Natural killer cell treated with Interleukin-12 subunit alpha and Interleukin-12 subunit beta and Interleukin-15 and Interleukin-18, amount 100 ng/mL, for 72 hours (primary cell): ENCODE measurements at regions not wholly inside any gene's neighbourhood (a gene's known extent, or its start where the extent isn't known, plus 50 kb on each side); places are given as distances from the start of the nearest gene placed in this dataset.

Experiments used
- ATAC-seq, 2 donors: fragments of 150-1000 bp; cut with Tn5 transposase in 1 of 2; sonication (Bioruptor Pico), chemical (Tn5 transposase) in 1 of 2; 2 replicates each; pipeline ENCODE4 v1.10.0; 2021
- DNase-seq: peaks from one replicate; pipeline ENCODE4 v3.0.0; 2022; ENCODE audit warnings: low spot score
- H3K27ac Mint-ChIP-seq, 2 donors: 1 replicate in 1 of 2; 2 replicates in 1 of 2; pipeline ENCODE4 v1.8.0; 2022; ENCODE audit warnings: mixed read lengths in 2 of 2, mild to moderate bottlenecking in 1 of 2, moderate library complexity in 1 of 2
- H3K27me3 Mint-ChIP-seq, 2 donors: 1 replicate in 1 of 2; 2 replicates in 1 of 2; pipeline ENCODE4 v1.8.0; 2022; ENCODE audit warnings: mixed read lengths in 2 of 2
- H3K36me3 Mint-ChIP-seq: one replicate; pipeline ENCODE4 v1.8.0; 2022; ENCODE audit warnings: mixed read lengths
- H3K4me1 Mint-ChIP-seq, 2 donors: 1 replicate in 1 of 2; 2 replicates in 1 of 2; pipeline ENCODE4 v1.8.0; 2022; ENCODE audit warnings: low read depth in 2 of 2, mixed read lengths in 2 of 2, mild to moderate bottlenecking in 1 of 2
- H3K4me3 Mint-ChIP-seq: one replicate; pipeline ENCODE4 v1.8.0; 2022; ENCODE audit warnings: mixed read lengths
- H3K9me3 Mint-ChIP-seq: 2 replicates; pipeline ENCODE4 v1.8.0; 2022; ENCODE audit warnings: mixed read lengths

DNA sequence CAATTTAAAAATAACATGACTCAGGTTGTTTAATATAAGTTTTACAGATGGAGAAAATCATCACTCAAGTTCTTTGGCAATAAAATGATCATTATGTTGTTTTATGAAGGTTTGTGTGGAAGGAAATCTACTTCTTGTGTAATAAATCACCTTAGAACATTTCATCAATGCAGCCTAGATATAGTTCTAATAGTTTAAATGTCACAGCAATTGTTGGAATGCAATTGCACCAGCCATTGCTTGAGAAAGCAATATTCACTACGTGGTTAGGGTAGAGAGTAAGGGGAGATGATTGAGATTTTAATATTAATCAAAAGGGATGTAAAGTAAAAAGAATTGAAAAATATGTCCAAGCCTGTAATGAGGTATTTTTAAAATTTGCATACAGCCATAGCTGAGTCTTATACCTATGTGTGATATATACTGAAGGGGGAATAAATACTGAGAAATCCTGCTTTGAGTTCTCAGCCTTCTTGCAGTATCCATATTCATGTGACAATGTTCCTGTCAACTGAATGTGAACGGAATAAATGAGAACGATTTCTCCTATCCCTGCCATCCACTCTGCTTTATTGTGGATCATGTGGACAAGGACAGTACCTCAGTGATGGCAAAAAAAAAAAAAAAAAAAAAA lies 257.9 kb downstream of the OTOL1 start:
- no peak overlapping the region for H3K27ac Mint-ChIP-seq
- no peaks in the 10 kb centered on the region for H3K36me3 Mint-ChIP-seq
- DNase-seq (no peak), ATAC-seq (no peak)
- H3K4me3 Mint-ChIP-seq = no peak overlapping the region
- peaks cover 14% of the 10 kb centered on the region for H3K9me3 Mint-ChIP-seq
- no peaks in the 10 kb centered on the region for H3K4me1 Mint-ChIP-seq
- no peaks in the 10 kb centered on the region for H3K27me3 Mint-ChIP-seq

DNA sequence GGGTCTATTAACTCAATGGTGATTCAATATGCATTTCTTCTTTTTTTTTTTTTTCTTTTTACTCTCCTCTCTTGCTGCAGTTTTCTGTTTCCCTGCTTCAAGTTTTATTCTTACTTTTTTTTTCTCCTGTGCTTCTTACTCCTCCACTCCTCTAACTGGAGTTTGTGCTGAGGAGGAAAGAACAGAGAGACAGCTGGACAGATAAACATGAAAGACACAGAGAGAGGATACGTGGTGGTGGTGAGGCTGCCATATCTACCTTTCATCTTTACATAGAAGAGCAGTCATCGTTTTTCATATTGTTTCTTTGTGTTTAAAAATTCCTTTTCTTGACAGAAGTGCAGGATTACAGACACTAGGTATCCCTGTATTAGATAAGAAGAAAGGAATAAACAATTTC lies 262.8 kb downstream of the OTOL1 start:
- Mint-ChIP-seq H3K4me3 (no peak overlapping the region), H3K4me1 (no peaks in the 10 kb centered on the region), H3K9me3 (peaks cover 7% of the 10 kb centered on the region), H3K27me3 (no peaks in the 10 kb centered on the region), H3K27ac (no peak overlapping the region), H3K36me3 (no peaks in the 10 kb centered on the region)
- no peak for DNase-seq
- ATAC-seq = no peak

DNA sequence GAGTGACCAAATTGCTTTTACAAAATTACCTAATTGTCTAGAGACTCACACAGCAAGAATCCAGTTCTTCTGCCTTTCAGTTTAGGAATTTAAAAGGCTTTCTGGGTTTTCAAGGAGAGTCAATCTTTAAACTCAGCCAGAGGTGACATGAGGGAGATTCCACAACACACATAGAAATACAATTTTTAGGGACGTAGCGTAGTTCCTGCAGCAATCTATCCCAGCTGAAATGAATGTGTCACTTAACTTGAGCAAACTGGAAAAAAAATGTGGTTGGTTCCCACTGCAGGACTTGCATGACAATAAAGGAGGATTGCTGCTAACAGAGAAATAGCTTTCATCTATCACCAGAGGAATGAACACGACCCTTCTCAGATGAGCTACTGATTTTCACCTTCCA lies 269.7 kb downstream of the OTOL1 start:
- no peak overlapping the region for H3K27ac Mint-ChIP-seq
- no peaks in the 10 kb centered on the region for H3K27me3 Mint-ChIP-seq
- H3K4me3 Mint-ChIP-seq = no peak overlapping the region
- H3K9me3 Mint-ChIP-seq = peaks cover 5% of the 10 kb centered on the region
- no peaks in the 10 kb centered on the region for H3K36me3 Mint-ChIP-seq
- ATAC-seq (no peak), DNase-seq (no peak)
- H3K4me1 Mint-ChIP-seq = peaks cover 0 to 4% of the 10 kb centered on the region in 2 donors

DNA sequence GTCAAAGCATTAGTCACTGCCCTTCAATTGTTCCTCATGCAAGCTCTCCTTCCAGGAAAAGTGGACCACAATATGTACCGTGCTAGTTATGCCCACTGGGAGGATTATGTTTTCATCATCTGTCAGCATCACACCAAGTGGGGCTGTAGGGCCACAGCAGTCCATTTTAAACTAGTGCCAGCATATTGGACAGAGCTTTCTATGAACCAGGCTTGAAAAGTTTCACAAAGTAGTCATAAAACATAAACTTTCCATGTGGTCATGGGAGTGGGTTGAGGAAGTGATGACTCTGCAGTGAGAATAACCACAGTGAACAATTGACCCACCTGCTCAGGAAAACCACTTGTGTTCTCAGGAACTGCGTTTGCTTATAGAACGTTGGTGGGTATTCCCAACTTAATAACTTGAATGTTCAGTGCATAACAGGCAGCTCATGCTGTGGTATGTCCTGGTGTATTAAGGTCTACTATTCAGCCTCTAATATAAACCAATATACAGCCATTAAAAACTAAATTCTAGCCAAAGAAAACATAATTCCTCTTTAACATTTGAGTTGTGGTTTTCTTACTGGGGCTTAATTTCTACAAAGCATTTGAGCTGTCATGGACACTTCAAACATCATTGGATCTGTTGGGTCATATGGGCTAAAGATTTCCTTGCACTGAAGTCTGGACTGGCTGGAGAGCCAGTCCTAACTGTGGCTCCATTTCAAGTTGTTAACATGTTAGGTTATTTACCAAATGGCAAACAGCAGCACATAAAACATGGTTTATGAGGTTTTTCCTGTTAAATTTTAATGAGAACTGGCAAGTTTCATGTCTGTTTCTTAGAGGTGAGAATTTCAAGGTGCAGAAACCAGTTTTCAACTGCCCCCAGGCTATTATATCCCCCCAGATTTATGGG lies 274.1 kb downstream of the OTOL1 start:
- Mint-ChIP-seq H3K4me1 (peaks cover 0 to 4% of the 10 kb centered on the region in 2 donors), H3K27me3 (no peaks in the 10 kb centered on the region), H3K9me3 (peaks cover 10% of the 10 kb centered on the region), H3K27ac (no peak overlapping the region), H3K36me3 (peaks cover 4% of the 10 kb centered on the region), H3K4me3 (no peak overlapping the region)
- DNase-seq (no peak), ATAC-seq (peak; percentile 52 to 57)

DNA sequence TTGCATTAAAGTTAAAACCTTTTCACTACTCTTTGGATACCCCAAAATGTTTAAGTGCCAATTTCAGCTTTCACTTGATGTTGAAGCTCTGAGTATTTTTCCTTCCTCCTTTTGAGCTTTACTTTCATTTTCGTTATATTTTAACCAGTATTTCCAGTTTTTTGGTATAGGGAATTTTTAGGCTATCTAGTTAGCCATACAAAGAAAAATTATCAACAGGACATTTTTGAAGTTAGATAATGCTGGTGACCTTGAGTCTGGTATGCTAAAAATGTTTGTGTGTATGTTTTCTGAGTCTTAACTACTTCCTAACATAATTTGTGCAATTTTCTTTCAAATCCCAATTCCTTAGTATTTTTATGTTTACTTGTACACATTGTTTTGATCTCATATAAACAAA lies 284.8 kb downstream of the OTOL1 start:
- Mint-ChIP-seq H3K27me3 (no peaks in the 10 kb centered on the region), H3K4me1 (no peaks in the 10 kb centered on the region), H3K27ac (no peak overlapping the region), H3K4me3 (no peak overlapping the region), H3K9me3 (peaks cover 6% of the 10 kb centered on the region), H3K36me3 (no peaks in the 10 kb centered on the region)
- DNase-seq (no peak), ATAC-seq (no peak)

DNA sequence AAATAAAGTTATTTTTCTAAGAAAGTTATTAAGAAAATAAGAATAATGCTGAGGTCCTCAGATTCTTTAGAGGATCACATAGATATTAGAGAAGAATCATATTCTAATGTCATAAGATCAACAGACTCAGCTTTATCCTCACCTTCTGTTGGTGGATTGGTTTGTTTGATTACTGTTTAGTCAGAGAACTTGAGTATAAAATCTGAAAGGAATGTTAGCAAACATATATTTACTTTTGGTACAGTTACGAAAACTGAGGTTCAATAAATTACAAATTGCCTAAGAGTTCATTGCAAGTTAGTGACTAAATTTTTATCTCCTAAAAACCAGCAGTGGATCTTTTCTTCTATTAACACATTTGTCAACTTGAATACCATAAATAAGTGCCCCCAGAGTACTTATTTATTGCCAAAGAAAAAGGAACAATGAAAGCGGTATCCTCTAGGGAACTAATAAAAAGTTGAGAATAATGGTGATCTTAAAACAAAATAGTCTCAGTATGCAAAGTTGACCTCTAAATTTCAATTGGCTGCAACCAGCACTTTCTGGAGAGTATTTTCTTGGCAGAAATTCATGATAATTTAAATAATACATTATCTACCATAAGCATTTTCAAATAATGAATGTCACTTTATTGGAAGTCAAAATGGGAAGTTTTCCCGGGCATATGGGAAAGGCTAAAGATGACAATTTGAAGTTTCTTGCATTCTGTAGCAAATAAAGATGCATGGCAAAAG lies 296.8 kb downstream of the OTOL1 start:
- H3K27me3 Mint-ChIP-seq = no peaks in the 10 kb centered on the region
- peaks cover 11% of the 10 kb centered on the region for H3K9me3 Mint-ChIP-seq
- H3K27ac Mint-ChIP-seq = no peak overlapping the region
- H3K4me1 Mint-ChIP-seq = no peaks in the 10 kb centered on the region
- ATAC-seq (no peak), DNase-seq (no peak)
- H3K36me3 Mint-ChIP-seq = no peaks in the 10 kb centered on the region
- no peak overlapping the region for H3K4me3 Mint-ChIP-seq

DNA sequence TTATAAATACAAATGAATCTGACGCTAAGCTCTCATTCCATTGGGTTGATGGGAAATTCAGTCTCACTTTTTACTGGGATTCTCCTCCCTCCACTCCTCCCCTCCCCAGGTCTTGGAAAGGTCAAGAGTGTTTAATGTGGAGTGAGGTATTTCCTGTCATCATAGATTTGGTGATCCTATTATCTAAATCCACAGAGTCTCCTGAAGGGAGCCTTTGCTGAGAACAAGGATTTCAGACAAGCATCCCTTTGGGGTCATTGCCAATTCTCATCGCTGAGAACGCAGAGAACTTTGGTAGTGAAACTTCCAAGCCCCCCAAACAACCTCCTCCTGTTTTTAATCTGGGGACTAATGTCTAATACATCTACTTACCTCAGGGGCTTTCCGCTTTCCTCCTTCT lies 297.9 kb downstream of the OTOL1 start:
- H3K9me3 Mint-ChIP-seq = peaks cover 11% of the 10 kb centered on the region
- no peak for DNase-seq
- H3K4me1 Mint-ChIP-seq = no peaks in the 10 kb centered on the region
- ATAC-seq = no peak
- H3K27ac Mint-ChIP-seq = no peak overlapping the region
- H3K27me3 Mint-ChIP-seq = no peaks in the 10 kb centered on the region
- H3K4me3 Mint-ChIP-seq = no peak overlapping the region
- no peaks in the 10 kb centered on the region for H3K36me3 Mint-ChIP-seq

DNA sequence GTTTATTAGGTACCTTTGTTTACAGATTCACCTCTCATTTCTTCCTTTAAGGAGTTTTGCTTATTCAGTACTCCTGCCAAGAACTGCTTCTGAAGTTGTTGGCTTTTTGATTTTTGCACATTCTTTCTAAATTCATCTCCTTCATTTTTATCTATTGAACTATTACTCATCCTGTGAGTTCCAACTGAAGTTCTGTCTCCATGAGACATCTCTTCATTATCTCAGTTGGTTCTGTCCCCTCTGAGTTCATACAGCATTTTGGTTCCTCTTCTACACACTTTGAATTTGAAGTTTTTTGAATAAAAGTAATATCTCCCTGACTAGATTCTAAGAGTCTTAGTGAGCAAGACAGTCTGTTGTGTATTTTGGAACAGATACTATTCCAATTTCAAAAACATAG lies 299.7 kb downstream of the OTOL1 start:
- peaks cover 11% of the 10 kb centered on the region for H3K9me3 Mint-ChIP-seq
- ATAC-seq (no peak), DNase-seq (no peak)
- no peak overlapping the region for H3K27ac Mint-ChIP-seq
- H3K27me3 Mint-ChIP-seq = no peaks in the 10 kb centered on the region
- no peaks in the 10 kb centered on the region for H3K36me3 Mint-ChIP-seq
- no peaks in the 10 kb centered on the region for H3K4me1 Mint-ChIP-seq
- H3K4me3 Mint-ChIP-seq = no peak overlapping the region

DNA sequence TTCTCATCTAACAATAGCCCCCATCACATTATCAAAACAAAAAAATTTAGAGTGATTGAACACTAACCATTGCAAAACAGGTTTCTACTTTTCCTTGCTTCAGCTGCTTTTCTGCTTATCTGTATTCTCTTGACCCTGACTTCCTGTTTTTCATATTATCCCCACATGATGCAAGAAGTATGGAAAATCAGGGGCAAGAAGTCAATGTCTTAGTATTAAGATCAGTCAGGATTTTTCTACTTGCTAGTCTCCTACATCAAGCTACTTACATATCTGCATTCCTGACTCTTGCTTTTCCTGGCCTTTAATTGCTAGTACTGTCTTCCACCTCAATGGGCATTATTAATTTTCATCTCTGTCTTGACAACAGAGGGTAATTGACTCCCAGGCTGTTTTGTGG lies 300.2 kb downstream of the OTOL1 start:
- H3K4me1 Mint-ChIP-seq = no peaks in the 10 kb centered on the region
- H3K27ac Mint-ChIP-seq = no peak overlapping the region
- H3K36me3 Mint-ChIP-seq = no peaks in the 10 kb centered on the region
- ATAC-seq (no peak), DNase-seq (no peak)
- no peaks in the 10 kb centered on the region for H3K27me3 Mint-ChIP-seq
- peaks cover 16% of the 10 kb centered on the region for H3K9me3 Mint-ChIP-seq
- H3K4me3 Mint-ChIP-seq = no peak overlapping the region

DNA sequence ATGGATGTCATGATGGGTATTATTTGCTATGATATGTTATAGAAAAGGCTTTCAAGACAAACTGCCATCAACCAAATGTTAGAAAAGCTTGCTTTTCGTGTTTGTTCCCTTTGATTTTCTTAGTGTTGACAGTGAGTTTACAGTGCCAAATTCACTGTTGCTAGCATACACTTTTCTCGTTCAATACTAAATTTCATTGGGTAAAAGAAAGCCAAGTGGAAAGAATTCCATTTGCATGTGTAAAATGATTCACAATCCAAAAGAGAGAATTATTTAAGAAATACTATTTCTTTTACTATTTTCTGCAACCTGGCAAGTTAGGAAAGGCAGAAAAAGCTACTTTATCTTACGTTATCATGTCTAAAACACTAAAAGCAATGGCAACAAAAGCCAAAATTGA lies 301.4 kb downstream of the OTOL1 start:
- H3K9me3 Mint-ChIP-seq = peaks cover 17% of the 10 kb centered on the region
- DNase-seq (no peak), ATAC-seq (no peak)
- peaks cover 2% of the 10 kb centered on the region for H3K36me3 Mint-ChIP-seq
- no peak overlapping the region for H3K27ac Mint-ChIP-seq
- no peaks in the 10 kb centered on the region for H3K4me1 Mint-ChIP-seq
- no peak overlapping the region for H3K4me3 Mint-ChIP-seq
- no peaks in the 10 kb centered on the region for H3K27me3 Mint-ChIP-seq

DNA sequence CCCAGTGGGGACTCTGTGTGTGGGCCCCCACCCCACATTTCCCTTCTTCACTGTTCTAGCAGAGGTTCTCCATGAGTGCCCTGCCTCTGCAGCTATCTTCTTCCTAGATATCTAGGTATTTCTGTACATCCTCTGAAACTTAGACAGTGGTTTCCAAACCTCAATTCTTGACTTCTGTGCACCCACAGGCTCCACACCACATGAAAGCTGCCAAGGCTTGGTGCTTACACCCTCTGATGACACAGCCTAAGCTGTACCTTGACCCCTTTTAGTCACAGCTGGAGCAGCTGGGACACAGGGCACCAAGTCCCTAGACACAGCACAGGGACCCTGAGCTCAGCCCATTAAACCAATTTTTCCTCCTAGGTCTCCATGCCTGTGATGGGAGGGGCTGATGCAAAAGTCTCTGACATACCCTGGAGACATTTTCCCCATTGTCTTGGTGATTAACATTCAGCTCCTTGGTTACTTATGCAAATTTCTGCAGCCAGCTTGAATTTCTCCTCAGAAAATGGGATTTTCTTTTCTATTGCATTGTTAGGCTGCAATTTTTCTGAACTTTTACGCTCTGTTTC lies 304.5 kb downstream of the OTOL1 start:
- Mint-ChIP-seq H3K36me3 (peaks cover 5% of the 10 kb centered on the region), H3K27ac (no peak overlapping the region), H3K4me1 (no peaks in the 10 kb centered on the region), H3K4me3 (no peak overlapping the region), H3K27me3 (no peaks in the 10 kb centered on the region), H3K9me3 (peaks cover 19% of the 10 kb centered on the region)
- DNase-seq (no peak), ATAC-seq (no peak)

DNA sequence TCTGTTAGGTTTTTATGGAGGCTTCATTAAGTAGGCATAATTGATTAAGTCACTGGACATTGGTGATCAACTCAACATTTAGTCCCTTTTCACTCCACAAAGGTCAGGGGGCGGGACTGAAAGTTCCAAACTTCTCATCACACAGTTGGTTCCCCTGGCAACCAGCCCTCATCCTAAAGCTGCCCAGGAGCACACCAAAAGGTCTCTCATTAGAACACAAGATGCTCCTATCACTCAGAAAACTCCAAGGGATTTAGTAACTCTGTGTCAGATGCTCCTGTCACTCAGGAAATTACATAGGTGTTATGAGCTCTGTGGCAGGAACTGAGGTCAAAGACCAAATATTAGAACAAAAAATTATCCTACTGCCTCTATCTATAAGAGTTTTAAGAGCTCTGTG lies 321.5 kb downstream of the OTOL1 start:
- no peak overlapping the region for H3K27ac Mint-ChIP-seq
- H3K27me3 Mint-ChIP-seq = no peaks in the 10 kb centered on the region
- H3K4me3 Mint-ChIP-seq = no peak overlapping the region
- H3K4me1 Mint-ChIP-seq = no peaks in the 10 kb centered on the region
- peaks cover 8% of the 10 kb centered on the region for H3K9me3 Mint-ChIP-seq
- no peak for DNase-seq
- H3K36me3 Mint-ChIP-seq = no peaks in the 10 kb centered on the region
- no peak for ATAC-seq

DNA sequence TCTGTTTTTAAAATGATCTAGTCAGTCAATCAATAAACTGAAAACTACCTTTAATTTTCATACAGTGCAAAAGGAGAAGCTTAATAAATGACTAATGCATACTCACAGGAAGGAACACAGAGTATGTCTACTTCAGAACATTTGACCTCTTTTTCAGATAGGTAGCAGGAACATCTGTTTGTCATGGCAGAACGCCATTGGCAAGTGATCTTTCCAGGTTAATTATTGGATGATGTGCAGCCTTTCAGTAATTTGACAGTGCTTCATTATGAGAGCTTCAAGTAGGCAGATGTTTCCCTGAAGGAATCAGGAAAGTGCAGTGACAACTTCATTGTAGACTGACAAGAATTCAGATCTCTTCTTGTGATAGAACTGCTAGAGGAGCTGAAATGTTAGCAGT lies 325.0 kb downstream of the OTOL1 start:
- Mint-ChIP-seq H3K27me3 (no peaks in the 10 kb centered on the region), H3K4me1 (no peaks in the 10 kb centered on the region), H3K27ac (no peak overlapping the region), H3K36me3 (no peaks in the 10 kb centered on the region), H3K9me3 (peaks cover 4% of the 10 kb centered on the region), H3K4me3 (no peak overlapping the region)
- ATAC-seq (no peak), DNase-seq (no peak)

DNA sequence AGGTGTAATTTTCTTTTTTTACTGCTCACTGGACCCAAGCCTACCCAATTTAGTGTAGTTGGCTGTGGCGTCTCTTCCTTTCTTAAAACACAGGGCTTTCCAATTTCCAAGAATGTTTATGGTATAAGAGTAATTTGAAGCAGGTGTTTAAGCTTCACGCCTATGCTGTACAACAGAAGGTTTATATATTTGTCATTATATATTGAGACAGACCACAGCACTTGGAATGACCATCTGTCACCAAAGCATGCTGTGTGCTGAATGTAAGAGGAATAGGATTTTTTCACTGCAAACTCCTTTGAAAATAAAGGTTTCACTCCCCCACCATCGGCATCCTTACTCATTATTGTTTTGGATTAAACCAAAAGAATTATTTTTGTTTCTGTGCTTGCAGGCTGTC lies 325.7 kb downstream of the OTOL1 start:
- H3K27ac Mint-ChIP-seq = no peak overlapping the region

More for the DNA sequence above, 325.7 kb downstream of the OTOL1 start:
- Mint-ChIP-seq H3K9me3 (peaks cover 4% of the 10 kb centered on the region), H3K27me3 (no peaks in the 10 kb centered on the region), H3K4me1 (no peaks in the 10 kb centered on the region), H3K4me3 (no peak overlapping the region), H3K36me3 (no peaks in the 10 kb centered on the region)
- no peak for ATAC-seq
- no peak for DNase-seq
